ENCODE measurements at regions not wholly inside any gene's neighbourhood (a gene's known extent, or its start where the extent isn't known, plus 50 kb on each side); places are given as distances from the start of the nearest gene placed in this dataset.

DNA sequence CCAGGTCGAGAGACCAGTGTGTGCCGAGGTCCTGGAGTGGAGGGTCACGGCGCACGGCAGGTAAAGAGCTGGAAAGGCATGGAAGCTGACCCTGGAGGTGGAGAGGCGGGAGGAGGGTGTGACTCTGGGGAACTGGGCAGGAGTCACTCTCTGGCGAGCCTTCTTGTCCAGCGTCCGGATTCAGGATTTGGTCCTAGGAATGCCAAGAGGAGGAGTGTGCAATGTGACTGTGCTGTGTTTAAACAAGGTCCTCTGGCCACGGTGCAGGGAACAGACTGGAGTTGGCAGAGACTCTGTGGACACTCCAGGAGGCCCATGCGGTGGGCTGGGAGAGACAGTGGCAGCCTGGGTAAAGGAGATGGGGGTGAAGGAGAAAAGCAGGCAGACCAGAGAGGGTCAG is 64.2 kb upstream of the CASZ1 start:
- peaks cover 2% of the 10 kb centered on the region for H3K27me3 ChIP-seq (ENCODE audit: control insufficient read depth, insufficient read depth, low read length)
- no peaks in the 10 kb centered on the region for H3K4me1 ChIP-seq (ENCODE audit: control insufficient read depth, insufficient read depth, low read length)
- no peak overlapping the region for H3K27ac ChIP-seq (ENCODE audit: low read depth, low read length)

DNA sequence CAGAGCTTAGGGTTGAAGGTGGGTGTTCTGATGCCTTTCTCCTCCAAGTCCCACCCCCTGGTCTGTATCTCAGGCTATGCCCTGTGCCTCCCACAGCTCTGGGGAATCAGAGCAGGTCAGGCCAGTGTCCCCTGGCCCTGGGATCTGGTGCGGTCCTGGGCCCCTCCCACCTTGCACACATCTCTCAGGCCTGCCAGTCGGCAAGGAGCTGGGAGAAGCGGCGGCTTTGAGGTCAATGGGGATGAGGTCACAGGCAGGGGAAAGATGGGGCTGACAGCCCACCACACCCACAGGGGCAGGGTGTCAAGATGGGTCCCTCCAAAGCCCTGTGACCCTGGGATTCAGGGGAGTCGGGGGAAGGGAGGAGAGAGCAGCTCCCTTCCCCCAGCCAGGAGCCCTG is 65.4 kb upstream of the CASZ1 start:
- no peak overlapping the region for H3K4me3 ChIP-seq (ENCODE audit: low read length)
- H3K9ac ChIP-seq (ENCODE audit: low read length), result no peak overlapping the region
- H3K27ac ChIP-seq (ENCODE audit: low read depth, low read length), result no peak overlapping the region
- H3K36me3 ChIP-seq (ENCODE audit: control insufficient read depth, insufficient read depth, low read length), result no peaks in the 10 kb centered on the region
- peaks cover 3% of the 10 kb centered on the region for H3K4me1 ChIP-seq (ENCODE audit: control insufficient read depth, insufficient read depth, low read length)
- peaks cover 2% of the 10 kb centered on the region for H3K27me3 ChIP-seq (ENCODE audit: control insufficient read depth, insufficient read depth, low read length)

More for the DNA sequence above, 64.2 kb upstream of the CASZ1 start:
- no peak overlapping the region for H3K9ac ChIP-seq (ENCODE audit: low read length)
- H3K4me3 ChIP-seq (ENCODE audit: low read length), result no peak overlapping the region
- H3K36me3 ChIP-seq (ENCODE audit: control insufficient read depth, insufficient read depth, low read length), result no peaks in the 10 kb centered on the region

DNA sequence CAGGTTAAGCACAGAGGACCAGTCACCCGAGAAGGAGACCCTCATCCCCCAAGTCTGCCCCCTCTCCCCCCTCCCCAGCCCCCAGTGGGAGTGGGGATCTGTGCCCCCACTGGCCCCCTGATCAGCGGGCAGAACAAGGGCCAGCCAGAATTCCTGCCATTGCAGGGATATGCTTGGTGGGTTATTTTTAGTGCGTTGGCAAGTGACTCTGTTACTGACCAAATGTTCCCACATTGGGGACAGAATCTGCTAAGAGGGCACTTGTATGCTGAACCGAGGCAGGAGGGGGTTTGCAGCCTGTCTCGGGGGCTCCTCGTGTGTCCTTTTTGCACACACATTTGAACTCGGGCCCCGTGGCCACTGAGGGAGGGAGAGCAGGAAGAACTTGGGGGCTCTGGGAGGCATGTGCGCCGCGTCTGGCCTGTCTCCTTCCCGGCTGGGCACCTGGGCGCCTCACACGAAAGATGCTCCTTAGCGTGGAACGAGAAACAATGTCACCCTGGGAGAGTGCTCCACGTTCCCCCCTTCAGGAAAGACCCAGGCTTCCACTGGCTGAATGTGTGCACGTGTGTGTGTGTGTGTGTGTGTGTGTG is 66.4 kb upstream of the CASZ1 start:
- Histone ChIP-seq H3K27me3 (ENCODE audit: control insufficient read depth, insufficient read depth, low read length) (peaks cover 2% of the 10 kb centered on the region), H3K9ac (ENCODE audit: low read length) (no peak overlapping the region), H3K4me3 (ENCODE audit: low read length) (no peak overlapping the region), H3K4me1 (ENCODE audit: control insufficient read depth, insufficient read depth, low read length) (peaks cover 3% of the 10 kb centered on the region), H3K27ac (ENCODE audit: low read depth, low read length) (no peak overlapping the region), H3K36me3 (ENCODE audit: control insufficient read depth, insufficient read depth, low read length) (no peaks in the 10 kb centered on the region)

DNA sequence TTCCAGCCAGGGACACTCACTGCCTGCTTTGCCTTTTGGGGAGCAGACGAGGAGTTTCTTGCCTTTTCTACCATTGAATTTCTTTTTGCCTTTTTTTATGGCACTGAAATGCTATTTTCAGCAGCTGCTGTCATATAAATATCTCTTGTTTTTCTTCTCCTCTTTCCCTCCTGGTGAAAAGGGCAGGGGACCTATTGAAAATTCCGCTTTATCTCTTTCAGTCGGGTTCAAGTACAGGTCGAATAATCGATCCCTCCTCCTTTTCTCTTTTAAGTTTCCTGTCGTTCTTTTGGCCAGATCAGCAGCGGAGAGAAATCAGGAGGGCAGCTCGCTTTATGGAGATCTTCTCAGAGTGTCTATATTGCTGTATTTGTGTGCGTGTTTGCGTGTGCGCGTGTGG is 67.4 kb upstream of the CASZ1 start:
- Histone ChIP-seq H3K27me3 (ENCODE audit: control insufficient read depth, insufficient read depth, low read length) (peaks cover 2% of the 10 kb centered on the region), H3K4me3 (ENCODE audit: low read length) (no peak overlapping the region), H3K27ac (ENCODE audit: low read depth, low read length) (no peak overlapping the region), H3K9ac (ENCODE audit: low read length) (no peak overlapping the region), H3K36me3 (ENCODE audit: control insufficient read depth, insufficient read depth, low read length) (no peaks in the 10 kb centered on the region), H3K4me1 (ENCODE audit: control insufficient read depth, insufficient read depth, low read length) (peaks cover 3% of the 10 kb centered on the region)

DNA sequence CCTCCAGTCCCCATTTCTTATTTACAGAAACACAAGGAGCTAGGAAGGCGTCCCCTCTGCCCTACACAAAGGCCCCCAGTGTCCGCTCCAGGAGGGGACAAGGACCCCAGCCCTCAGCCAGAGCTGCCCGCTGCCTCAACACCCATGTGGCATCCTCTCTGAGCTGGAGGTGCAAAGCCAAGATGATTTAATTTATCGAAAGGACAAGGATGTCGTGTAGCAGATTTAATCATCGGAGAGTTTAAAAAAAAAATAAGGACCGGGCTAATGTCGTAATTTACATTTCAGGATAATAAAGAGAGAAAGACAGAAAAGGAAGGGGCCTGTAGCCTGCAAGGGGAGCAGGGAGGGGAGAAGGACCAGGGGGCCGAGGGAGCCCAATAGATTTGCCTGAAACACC is 68.3 kb upstream of the CASZ1 start:
- peaks cover 2% of the 10 kb centered on the region for H3K27me3 ChIP-seq (ENCODE audit: control insufficient read depth, insufficient read depth, low read length)
- H3K9ac ChIP-seq (ENCODE audit: low read length), result no peak overlapping the region
- no peak overlapping the region for H3K4me3 ChIP-seq (ENCODE audit: low read length)
- no peaks in the 10 kb centered on the region for H3K36me3 ChIP-seq (ENCODE audit: control insufficient read depth, insufficient read depth, low read length)
- peaks cover 3% of the 10 kb centered on the region for H3K4me1 ChIP-seq (ENCODE audit: control insufficient read depth, insufficient read depth, low read length)
- no peak overlapping the region for H3K27ac ChIP-seq (ENCODE audit: low read depth, low read length)

DNA sequence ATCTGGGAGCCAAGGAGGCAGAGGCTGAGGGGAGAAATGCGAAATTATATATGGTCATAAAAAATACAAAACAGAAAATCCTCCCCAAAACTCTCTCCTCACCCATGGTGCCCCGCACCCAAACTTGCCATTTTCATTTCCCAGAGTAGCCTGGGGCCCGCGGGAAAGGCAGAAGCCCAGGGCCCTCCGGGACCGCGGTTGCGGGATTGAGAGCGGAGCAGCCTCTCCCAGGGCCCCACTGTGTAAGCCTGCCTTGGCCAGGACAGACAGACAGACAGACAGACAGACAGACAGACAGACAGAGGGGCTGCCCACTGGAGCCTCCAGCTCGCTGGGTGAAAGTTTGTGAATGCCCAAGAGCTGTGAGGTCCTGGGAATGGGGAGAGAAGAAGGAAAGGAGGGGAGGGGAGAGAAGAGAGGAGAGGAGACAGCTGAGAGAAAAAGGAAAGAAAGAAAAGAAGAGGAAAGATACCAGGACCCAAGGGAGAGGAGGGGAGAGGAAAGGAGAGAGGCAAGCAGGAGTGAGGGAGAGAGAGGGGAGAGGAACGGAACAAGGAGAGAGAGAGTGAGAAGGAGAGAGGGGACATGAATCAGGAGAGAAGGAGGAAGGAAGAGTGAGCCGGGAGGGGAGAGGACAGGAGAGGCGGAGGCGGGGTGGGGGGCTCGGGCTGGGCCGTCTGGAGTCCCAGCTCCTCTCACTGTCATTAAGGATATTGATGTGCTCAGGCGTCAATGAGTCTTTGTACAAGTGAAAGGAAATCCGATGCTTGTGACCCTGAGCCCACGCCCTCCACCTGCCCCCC is 69.3 kb upstream of the CASZ1 start:
- H3K4me3 ChIP-seq (ENCODE audit: low read length), result no peak overlapping the region
- no peak overlapping the region for H3K27ac ChIP-seq (ENCODE audit: low read depth, low read length)
- H3K4me1 ChIP-seq (ENCODE audit: control insufficient read depth, insufficient read depth, low read length), result peaks cover 3% of the 10 kb centered on the region
- no peak overlapping the region for H3K9ac ChIP-seq (ENCODE audit: low read length)
- no peaks in the 10 kb centered on the region for H3K36me3 ChIP-seq (ENCODE audit: control insufficient read depth, insufficient read depth, low read length)
- peaks cover 2% of the 10 kb centered on the region for H3K27me3 ChIP-seq (ENCODE audit: control insufficient read depth, insufficient read depth, low read length)

DNA sequence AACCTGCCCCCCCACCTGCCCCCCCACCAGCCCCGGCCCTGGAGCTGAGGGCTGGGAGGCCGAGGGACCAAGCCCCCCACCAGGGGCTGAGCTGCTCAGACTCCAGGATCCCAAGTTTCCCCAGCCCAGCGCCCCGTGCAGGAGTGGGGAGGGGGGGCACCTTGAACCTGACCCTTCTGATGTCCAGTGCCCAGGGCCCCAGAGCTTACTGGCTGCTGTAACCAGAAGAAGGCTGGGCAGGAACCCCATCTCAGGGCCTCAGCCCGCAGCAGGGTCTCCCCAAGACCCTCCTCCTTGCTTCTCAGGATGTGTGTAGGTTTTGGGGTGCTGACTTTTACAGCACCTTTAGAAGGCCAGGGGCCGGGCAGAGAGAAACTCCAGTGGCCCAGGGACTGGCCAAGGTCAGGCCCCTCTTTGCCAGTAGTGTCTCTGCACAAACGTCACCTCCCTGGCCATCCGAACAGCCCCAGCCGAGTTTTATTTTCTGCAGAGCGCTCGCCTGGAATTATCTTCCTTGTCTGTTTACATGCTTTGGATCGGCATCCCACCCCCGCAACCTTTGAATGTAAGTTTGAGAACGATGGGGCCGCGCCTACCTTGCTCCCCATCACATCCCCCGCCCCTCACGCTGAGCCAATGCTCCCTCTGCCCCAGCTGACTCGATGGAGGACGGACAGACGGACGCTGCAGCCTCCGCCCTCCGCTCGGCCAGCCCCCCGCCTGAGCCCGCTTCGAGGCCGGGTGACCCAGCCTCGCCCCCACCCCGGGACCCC is 70.1 kb upstream of the CASZ1 start:
- H3K9ac ChIP-seq (ENCODE audit: low read length), result no peak overlapping the region

DNA sequence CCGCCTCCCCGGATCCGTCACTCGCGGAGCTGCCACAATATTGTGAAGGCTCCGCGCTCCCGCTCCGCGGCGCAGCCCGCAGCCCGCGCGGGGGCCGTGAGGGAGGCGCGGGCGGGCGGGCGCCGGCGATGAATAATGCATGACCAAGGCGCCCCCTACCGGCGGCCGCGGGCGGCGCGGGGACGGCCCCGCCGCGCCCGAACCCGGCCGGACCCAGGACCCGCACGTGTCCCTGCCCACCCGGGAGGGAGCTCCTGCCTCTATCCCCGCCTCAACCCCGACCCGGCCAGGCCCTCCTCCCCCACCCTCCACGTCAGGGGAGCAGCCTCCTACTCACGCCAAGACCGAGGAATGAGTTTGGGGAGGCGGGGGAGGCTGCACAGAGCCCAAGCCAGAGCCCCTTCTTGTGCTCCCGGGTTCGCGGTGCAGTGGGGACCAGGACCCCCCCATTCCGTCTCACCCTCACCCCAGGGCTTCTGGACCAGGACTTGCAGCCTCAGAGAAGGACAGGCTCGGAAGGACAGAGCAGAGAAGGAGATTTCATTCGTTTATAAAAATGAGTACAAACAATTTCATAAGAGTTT is 70.8 kb upstream of the CASZ1 start:
- Histone ChIP-seq H3K4me3 (ENCODE audit: low read length) (no peak overlapping the region), H3K4me1 (ENCODE audit: control insufficient read depth, insufficient read depth, low read length) (peaks cover 3% of the 10 kb centered on the region), H3K27me3 (ENCODE audit: control insufficient read depth, insufficient read depth, low read length) (peaks cover 2% of the 10 kb centered on the region), H3K27ac (ENCODE audit: low read depth, low read length) (no peak overlapping the region), H3K9ac (ENCODE audit: low read length) (no peak overlapping the region), H3K36me3 (ENCODE audit: control insufficient read depth, insufficient read depth, low read length) (no peaks in the 10 kb centered on the region)

More for the DNA sequence above, 70.1 kb upstream of the CASZ1 start:
- no peaks in the 10 kb centered on the region for H3K36me3 ChIP-seq (ENCODE audit: control insufficient read depth, insufficient read depth, low read length)
- H3K27ac ChIP-seq (ENCODE audit: low read depth, low read length), result no peak overlapping the region
- H3K4me3 ChIP-seq (ENCODE audit: low read length), result peak overlapping the region; percentile 55
- H3K27me3 ChIP-seq (ENCODE audit: control insufficient read depth, insufficient read depth, low read length), result peaks cover 2% of the 10 kb centered on the region
- H3K4me1 ChIP-seq (ENCODE audit: control insufficient read depth, insufficient read depth, low read length), result peaks cover 3% of the 10 kb centered on the region

DNA sequence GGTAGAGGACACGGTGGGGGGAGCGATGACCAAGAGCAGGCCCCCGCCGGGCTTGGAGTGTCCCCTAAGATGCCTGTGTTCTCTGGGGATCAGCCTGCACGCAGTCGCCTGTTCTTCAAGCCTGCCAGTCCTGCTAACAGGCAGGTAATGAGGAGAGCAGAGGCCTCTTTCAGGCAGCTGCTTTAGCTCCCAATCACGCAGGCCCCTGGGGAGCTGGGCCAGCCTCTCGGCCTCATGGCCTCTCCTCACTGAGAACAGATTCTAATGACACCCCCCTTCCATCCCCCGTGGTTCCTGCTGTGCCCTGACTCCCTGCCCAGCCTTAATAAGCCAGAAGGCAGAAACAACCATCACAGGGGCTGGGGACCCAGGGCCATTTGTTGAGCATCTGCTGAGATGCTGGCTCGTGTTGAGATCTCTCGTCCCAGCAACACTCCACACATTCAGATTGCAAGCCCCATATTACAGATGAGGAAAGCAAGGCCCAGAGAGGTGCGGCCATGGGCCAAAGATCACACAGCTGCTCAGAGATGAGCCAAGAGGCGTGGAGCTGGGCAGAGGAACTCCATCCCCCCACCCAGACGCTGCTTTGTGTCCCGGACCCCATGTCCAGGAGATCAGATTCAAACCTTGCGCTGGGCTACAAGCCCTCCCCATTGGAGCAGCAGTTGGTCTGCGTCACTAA is 71.6 kb upstream of the CASZ1 start:
- Histone ChIP-seq H3K36me3 (ENCODE audit: control insufficient read depth, insufficient read depth, low read length) (no peaks in the 10 kb centered on the region), H3K4me1 (ENCODE audit: control insufficient read depth, insufficient read depth, low read length) (peaks cover 3% of the 10 kb centered on the region), H3K9ac (ENCODE audit: low read length) (no peak overlapping the region), H3K4me3 (ENCODE audit: low read length) (no peak overlapping the region), H3K27me3 (ENCODE audit: control insufficient read depth, insufficient read depth, low read length) (peaks cover 2% of the 10 kb centered on the region), H3K27ac (ENCODE audit: low read depth, low read length) (no peak overlapping the region)

DNA sequence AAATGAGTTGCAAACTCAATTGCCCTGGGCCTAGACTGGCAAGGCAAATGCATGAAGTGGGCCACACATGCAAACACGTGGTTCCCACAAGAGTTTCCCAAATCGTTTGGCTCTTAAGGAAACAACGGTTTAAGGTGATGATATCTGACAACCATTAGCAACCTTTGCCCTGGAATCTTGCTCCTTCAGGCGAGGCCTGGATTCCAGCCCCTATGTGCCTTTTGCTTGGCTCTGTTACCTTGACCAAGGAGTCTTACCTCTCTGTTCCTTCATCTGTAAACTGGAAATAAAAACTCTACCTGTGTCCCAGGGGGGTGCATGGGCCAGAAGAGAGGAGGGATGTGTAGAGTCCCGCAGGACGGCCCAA is 72.1 kb upstream of the CASZ1 start:
- Histone ChIP-seq H3K4me3 (ENCODE audit: low read length) (no peak overlapping the region), H3K27ac (ENCODE audit: low read depth, low read length) (no peak overlapping the region), H3K27me3 (ENCODE audit: control insufficient read depth, insufficient read depth, low read length) (peaks cover 2% of the 10 kb centered on the region), H3K4me1 (ENCODE audit: control insufficient read depth, insufficient read depth, low read length) (peaks cover 3% of the 10 kb centered on the region), H3K36me3 (ENCODE audit: control insufficient read depth, insufficient read depth, low read length) (no peaks in the 10 kb centered on the region), H3K9ac (ENCODE audit: low read length) (no peak overlapping the region)

DNA sequence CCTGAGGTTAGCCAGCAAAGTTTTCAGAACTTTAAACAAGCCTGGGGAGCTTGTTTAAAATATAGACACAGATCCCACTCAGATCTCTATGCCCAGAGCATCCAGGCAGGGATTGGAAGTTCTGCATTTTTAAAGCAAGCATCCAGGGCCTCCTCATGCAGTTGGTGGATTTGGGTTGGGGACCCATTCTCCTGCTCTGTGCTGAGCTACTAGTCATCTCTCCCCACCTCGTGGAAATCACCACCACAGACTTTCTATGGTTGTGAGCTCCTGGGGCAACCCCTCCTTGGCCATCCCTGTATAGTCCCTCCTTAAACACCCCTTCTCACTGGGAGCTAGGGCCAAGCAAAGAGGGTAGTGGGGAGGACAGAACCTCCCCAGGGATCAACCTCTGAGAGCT is 73.5 kb upstream of the CASZ1 start:
- H3K4me1 ChIP-seq (ENCODE audit: control insufficient read depth, insufficient read depth, low read length), result peaks cover 3% of the 10 kb centered on the region
- H3K36me3 ChIP-seq (ENCODE audit: control insufficient read depth, insufficient read depth, low read length), result no peaks in the 10 kb centered on the region
- no peak overlapping the region for H3K27ac ChIP-seq (ENCODE audit: low read depth, low read length)
- no peak overlapping the region for H3K4me3 ChIP-seq (ENCODE audit: low read length)
- H3K27me3 ChIP-seq (ENCODE audit: control insufficient read depth, insufficient read depth, low read length), result peaks cover 2% of the 10 kb centered on the region
- H3K9ac ChIP-seq (ENCODE audit: low read length), result no peak overlapping the region

All from rectal smooth muscle tissue (tissue), 1 donor.